ENCODE measurements at regions not wholly inside any gene's neighbourhood (a gene's known extent, or its start where the extent isn't known, plus 50 kb on each side); places are given as distances from the start of the nearest gene placed in this dataset.
A peak's percentile ranks its signal among the peaks of the same experiment; 100 is the strongest.

DNA sequence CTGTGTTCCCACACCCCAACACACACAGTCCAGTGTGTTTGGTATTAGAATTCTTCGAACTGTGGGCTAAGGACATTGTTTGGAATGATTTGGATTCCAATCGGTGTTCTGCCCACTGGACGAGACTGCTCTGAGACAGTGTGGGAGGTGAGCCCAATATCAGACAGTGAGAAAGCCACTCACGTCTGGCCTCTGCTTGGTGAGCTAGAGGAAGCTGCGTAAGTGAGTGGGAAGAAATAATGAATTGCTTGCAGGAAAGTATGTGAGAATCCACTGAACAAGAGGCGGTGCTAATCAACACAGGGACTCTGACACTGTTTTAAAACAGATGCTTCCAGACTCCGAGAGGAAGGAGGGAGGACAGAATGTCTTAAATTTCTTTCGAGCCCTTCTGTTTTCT, 675.0 kb upstream of the ANKRD30A start:
- no peak for DNase-seq (ENCODE audit: low spot score)
- no peak overlapping the region for H3K4ac ChIP-seq (ENCODE audit: low read length)
- H3K9ac ChIP-seq (ENCODE audit: low read depth, low read length, poor library complexity), result no peak overlapping the region
- H3K27me3 ChIP-seq (ENCODE audit: control insufficient read depth in 3 of 3, insufficient read depth in 3 of 3, low read depth in 1 of 3, low read length in 3 of 3), result no peaks in the 10 kb centered on the region
- H2BK15ac ChIP-seq (ENCODE audit: low read length), result no peak overlapping the region
- no peak overlapping the region for H3K27ac ChIP-seq (replicated peaks; ENCODE audit: low read length)
- no peak overlapping the region for H4K8ac ChIP-seq (ENCODE audit: low read depth, low read length)
- no peak overlapping the region for H2AFZ ChIP-seq (ENCODE audit: low read length)
- H3K18ac ChIP-seq (ENCODE audit: low read length), result no peak overlapping the region
- H3K4me1 ChIP-seq (ENCODE audit: control insufficient read depth in 2 of 2, insufficient read depth in 1 of 2, low read depth in 1 of 2, low read length in 2 of 2), result peaks cover 9 to 12% of the 10 kb centered on the region in 2 donors
- no peak overlapping the region for H2AK5ac ChIP-seq (ENCODE audit: low read depth, low read length)
- H3K4me2 ChIP-seq (ENCODE audit: insufficient read depth, low read length, poor library complexity, severe bottlenecking), result no peak overlapping the region
- no peaks in the 10 kb centered on the region for H3K9me3 ChIP-seq (replicated peaks in 1 of 2; ENCODE audit: control insufficient read depth in 2 of 2, insufficient read depth in 1 of 2, low read depth in 1 of 2, low read length in 2 of 2)
- H3K4me3 ChIP-seq (ENCODE audit: low read length in 2 of 2), result no peak overlapping the region
- H3K14ac ChIP-seq (ENCODE audit: low read length), result no peak overlapping the region
- H2BK120ac ChIP-seq (ENCODE audit: low read depth, low read length), result no peak overlapping the region
- no peak overlapping the region for H2BK5ac ChIP-seq (ENCODE audit: low read length)
- no peaks in the 10 kb centered on the region for H3K36me3 ChIP-seq (replicated peaks in 1 of 2; ENCODE audit: control insufficient read depth in 2 of 2, insufficient read depth in 2 of 2, low read length in 2 of 2)
- no CpG with 5 or more reads among the region's 8 CpGs for WGBS, 2 donors (ENCODE audit: extremely low coverage in 2 of 2, insufficient read length in 2 of 2, insufficient replicate concordance in 1 of 2)
- H3K79me1 ChIP-seq (ENCODE audit: low read depth, low read length), result no peaks in the 10 kb centered on the region
- no peak overlapping the region for H2BK12ac ChIP-seq (ENCODE audit: low read length)
- H3K23ac ChIP-seq (ENCODE audit: low read depth, low read length, poor library complexity), result no peak overlapping the region
- H4K91ac ChIP-seq (ENCODE audit: low read depth, low read length, poor library complexity), result no peak overlapping the region

DNA sequence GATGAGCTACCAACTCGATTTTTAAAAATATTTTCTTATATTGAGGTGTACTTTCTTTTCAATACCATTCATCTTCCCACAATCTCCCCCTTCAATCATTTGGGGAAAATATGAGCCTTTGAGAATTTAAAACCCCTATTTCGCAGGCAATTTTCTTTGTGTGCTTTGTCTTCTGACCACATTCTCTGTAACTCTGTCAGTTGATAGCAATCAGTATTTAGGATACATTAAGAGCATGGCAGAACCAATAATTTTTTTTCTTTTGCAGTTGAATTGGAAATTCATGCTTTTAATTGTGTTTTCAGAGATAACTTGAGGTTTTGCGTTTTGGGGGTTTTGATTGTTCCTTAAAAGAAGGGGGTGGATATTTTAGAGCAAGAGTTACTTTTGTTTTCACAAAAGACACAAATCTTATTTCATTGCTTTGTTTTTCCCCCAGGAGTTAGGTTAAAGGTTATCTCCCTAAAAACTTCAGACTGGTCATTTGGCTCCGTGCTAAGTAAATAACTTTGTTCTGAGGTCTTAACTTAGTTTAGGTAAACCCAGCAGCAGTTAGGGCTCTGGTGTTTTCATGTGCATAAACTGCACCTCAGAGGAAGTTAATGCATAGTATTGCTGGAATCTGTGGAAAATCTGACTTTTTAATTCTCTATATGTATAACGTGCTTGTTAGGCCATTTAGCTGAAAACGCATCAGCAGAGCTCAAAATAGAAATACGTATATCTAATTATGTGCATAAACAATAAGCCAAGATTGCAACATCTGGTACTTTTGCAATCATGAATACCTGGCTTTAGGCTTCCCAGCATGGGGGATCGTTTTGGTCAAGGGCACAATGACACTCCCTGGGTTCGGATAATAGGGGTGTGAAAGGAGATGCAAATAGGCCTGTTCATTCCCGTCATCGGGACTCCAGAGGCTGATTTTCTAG, 676.4 kb upstream of the ANKRD30A start:
- H3K9me3 ChIP-seq (replicated peaks in 1 of 2; ENCODE audit: control insufficient read depth in 2 of 2, insufficient read depth in 1 of 2, low read depth in 1 of 2, low read length in 2 of 2), result no peaks in the 10 kb centered on the region
- H2BK5ac ChIP-seq (ENCODE audit: low read length), result no peak overlapping the region
- H3K9ac ChIP-seq (ENCODE audit: low read depth, low read length, poor library complexity), result no peak overlapping the region
- H3K27me3 ChIP-seq (ENCODE audit: control insufficient read depth in 3 of 3, insufficient read depth in 3 of 3, low read depth in 1 of 3, low read length in 3 of 3), result no peaks in the 10 kb centered on the region
- H3K4me3 ChIP-seq (ENCODE audit: low read length in 2 of 2), result no peak overlapping the region
- no peak overlapping the region for H3K23ac ChIP-seq (ENCODE audit: low read depth, low read length, poor library complexity)
- H4K91ac ChIP-seq (ENCODE audit: low read depth, low read length, poor library complexity), result no peak overlapping the region
- no peaks in the 10 kb centered on the region for H3K79me1 ChIP-seq (ENCODE audit: low read depth, low read length)
- H3K18ac ChIP-seq (ENCODE audit: low read length), result no peak overlapping the region
- H3K27ac ChIP-seq (replicated peaks; ENCODE audit: low read length), result no peak overlapping the region
- no peak overlapping the region for H3K4ac ChIP-seq (ENCODE audit: low read length)
- H2AK5ac ChIP-seq (ENCODE audit: low read depth, low read length), result no peak overlapping the region
- H2BK15ac ChIP-seq (ENCODE audit: low read length), result no peak overlapping the region
- no peak overlapping the region for H2AFZ ChIP-seq (ENCODE audit: low read length)
- peak overlapping the region; percentile 32 for H3K4me2 ChIP-seq (ENCODE audit: insufficient read depth, low read length, poor library complexity, severe bottlenecking)
- H2BK120ac ChIP-seq (ENCODE audit: low read depth, low read length), result no peak overlapping the region
- no peak overlapping the region for H3K14ac ChIP-seq (ENCODE audit: low read length)
- H3K4me1 ChIP-seq (ENCODE audit: control insufficient read depth in 2 of 2, insufficient read depth in 1 of 2, low read depth in 1 of 2, low read length in 2 of 2), result peaks cover 9 to 12% of the 10 kb centered on the region in 2 donors
- no peaks in the 10 kb centered on the region for H3K36me3 ChIP-seq (replicated peaks in 1 of 2; ENCODE audit: control insufficient read depth in 2 of 2, insufficient read depth in 2 of 2, low read length in 2 of 2)
- no CpG with 5 or more reads among the region's 11 CpGs for WGBS, 2 donors (ENCODE audit: extremely low coverage in 2 of 2, insufficient read length in 2 of 2, insufficient replicate concordance in 1 of 2)
- H2BK12ac ChIP-seq (ENCODE audit: low read length), result no peak overlapping the region
- H4K8ac ChIP-seq (ENCODE audit: low read depth, low read length), result no peak overlapping the region
- DNase-seq (ENCODE audit: low spot score), result peak; percentile 27

DNA sequence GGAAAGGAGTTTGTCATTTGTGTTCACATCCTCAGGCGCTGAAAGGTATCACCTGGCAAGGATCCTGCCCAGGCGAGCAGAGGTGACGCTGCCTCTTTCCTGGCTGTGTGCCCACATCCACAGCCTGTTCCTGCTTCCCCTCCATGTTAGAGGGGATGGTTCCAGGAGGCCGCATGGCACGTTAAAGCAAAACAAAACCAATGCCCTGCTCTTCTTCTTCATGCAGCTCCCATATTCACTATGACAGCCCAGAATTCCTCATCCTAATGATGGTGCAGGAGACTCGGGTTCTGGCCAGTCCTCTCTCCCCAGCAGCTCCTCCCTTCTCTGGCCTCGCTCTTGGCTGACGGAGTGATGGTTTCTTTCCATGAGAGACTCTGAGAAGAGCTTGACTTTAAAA, 678.5 kb upstream of the ANKRD30A start:
- Histone ChIP-seq H3K36me3 (replicated peaks in 1 of 2; ENCODE audit: control insufficient read depth in 2 of 2, insufficient read depth in 2 of 2, low read length in 2 of 2) (no peaks in the 10 kb centered on the region), H2BK12ac (ENCODE audit: low read length) (no peak overlapping the region), H3K4me3 (ENCODE audit: low read length in 2 of 2) (no peak overlapping the region), H3K18ac (ENCODE audit: low read length) (peak overlapping the region; percentile 53), H2BK5ac (ENCODE audit: low read length) (no peak overlapping the region), H2AK5ac (ENCODE audit: low read depth, low read length) (no peak overlapping the region), H2AFZ (ENCODE audit: low read length) (no peak overlapping the region), H3K14ac (ENCODE audit: low read length) (no peak overlapping the region), H2BK15ac (ENCODE audit: low read length) (no peak overlapping the region), H3K27me3 (ENCODE audit: control insufficient read depth in 3 of 3, insufficient read depth in 3 of 3, low read depth in 1 of 3, low read length in 3 of 3) (no peaks in the 10 kb centered on the region), H3K79me1 (ENCODE audit: low read depth, low read length) (no peaks in the 10 kb centered on the region), H3K4me1 (ENCODE audit: control insufficient read depth in 2 of 2, insufficient read depth in 1 of 2, low read depth in 1 of 2, low read length in 2 of 2) (peaks cover 9 to 12% of the 10 kb centered on the region in 2 donors), H3K9ac (ENCODE audit: low read depth, low read length, poor library complexity) (no peak overlapping the region), H3K4ac (ENCODE audit: low read length) (no peak overlapping the region), H4K8ac (ENCODE audit: low read depth, low read length) (no peak overlapping the region), H4K91ac (ENCODE audit: low read depth, low read length, poor library complexity) (no peak overlapping the region), H2BK120ac (ENCODE audit: low read depth, low read length) (no peak overlapping the region), H3K9me3 (replicated peaks in 1 of 2; ENCODE audit: control insufficient read depth in 2 of 2, insufficient read depth in 1 of 2, low read depth in 1 of 2, low read length in 2 of 2) (no peaks in the 10 kb centered on the region), H3K23ac (ENCODE audit: low read depth, low read length, poor library complexity) (no peak overlapping the region), H3K4me2 (ENCODE audit: insufficient read depth, low read length, poor library complexity, severe bottlenecking) (no peak overlapping the region), H3K27ac (replicated peaks; ENCODE audit: low read length) (no peak overlapping the region)
- DNase-seq (ENCODE audit: low spot score), result no peak
- WGBS, 2 donors (ENCODE audit: extremely low coverage in 2 of 2, insufficient read length in 2 of 2, insufficient replicate concordance in 1 of 2), result no CpG with 5 or more reads among the region's 8 CpGs

DNA sequence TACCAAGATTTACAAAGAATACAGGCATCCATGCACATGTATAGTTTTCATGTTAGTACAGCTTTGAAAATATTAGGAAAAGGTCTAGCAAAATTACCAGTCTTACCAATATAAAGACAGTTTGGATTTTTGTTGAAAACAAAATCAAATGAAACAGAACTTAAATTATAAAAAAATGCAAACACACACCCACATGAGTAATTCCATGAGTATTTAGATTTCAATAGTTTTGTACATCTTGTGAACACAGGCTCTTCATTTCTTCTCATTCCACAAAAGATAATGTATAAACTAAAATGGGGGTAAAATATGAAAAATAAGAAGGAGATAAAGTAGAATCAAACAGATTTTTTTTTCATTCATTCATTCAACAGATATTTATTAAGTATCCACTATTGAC, 682.2 kb upstream of the ANKRD30A start:
- Histone ChIP-seq H3K4me2 (ENCODE audit: insufficient read depth, low read length, poor library complexity, severe bottlenecking) (no peak overlapping the region), H3K4me3 (ENCODE audit: low read length in 2 of 2) (no peak overlapping the region), H3K36me3 (replicated peaks in 1 of 2; ENCODE audit: control insufficient read depth in 2 of 2, insufficient read depth in 2 of 2, low read length in 2 of 2) (no peaks in the 10 kb centered on the region), H2AK5ac (ENCODE audit: low read depth, low read length) (no peak overlapping the region), H3K27me3 (ENCODE audit: control insufficient read depth in 3 of 3, insufficient read depth in 3 of 3, low read depth in 1 of 3, low read length in 3 of 3) (no peaks in the 10 kb centered on the region), H4K8ac (ENCODE audit: low read depth, low read length) (no peak overlapping the region), H3K18ac (ENCODE audit: low read length) (no peak overlapping the region), H3K14ac (ENCODE audit: low read length) (no peak overlapping the region), H3K4me1 (ENCODE audit: control insufficient read depth in 2 of 2, insufficient read depth in 1 of 2, low read depth in 1 of 2, low read length in 2 of 2) (no peaks in the 10 kb centered on the region), H2BK5ac (ENCODE audit: low read length) (no peak overlapping the region), H3K79me1 (ENCODE audit: low read depth, low read length) (no peaks in the 10 kb centered on the region), H2BK120ac (ENCODE audit: low read depth, low read length) (no peak overlapping the region), H2AFZ (ENCODE audit: low read length) (no peak overlapping the region), H2BK15ac (ENCODE audit: low read length) (no peak overlapping the region), H4K91ac (ENCODE audit: low read depth, low read length, poor library complexity) (no peak overlapping the region), H3K27ac (replicated peaks; ENCODE audit: low read length) (no peak overlapping the region), H3K23ac (ENCODE audit: low read depth, low read length, poor library complexity) (no peak overlapping the region), H3K4ac (ENCODE audit: low read length) (no peak overlapping the region), H3K9ac (ENCODE audit: low read depth, low read length, poor library complexity) (no peak overlapping the region), H2BK12ac (ENCODE audit: low read length) (no peak overlapping the region), H3K9me3 (replicated peaks in 1 of 2; ENCODE audit: control insufficient read depth in 2 of 2, insufficient read depth in 1 of 2, low read depth in 1 of 2, low read length in 2 of 2) (no peaks in the 10 kb centered on the region)
- no peak for DNase-seq (ENCODE audit: low spot score)

All from neuronal stem cell (in vitro differentiated cells).